ENCODE measurements at regions not wholly inside any gene's neighbourhood (a gene's known extent, or its start where the extent isn't known, plus 50 kb on each side); places are given as distances from the start of the nearest gene placed in this dataset.

DNA sequence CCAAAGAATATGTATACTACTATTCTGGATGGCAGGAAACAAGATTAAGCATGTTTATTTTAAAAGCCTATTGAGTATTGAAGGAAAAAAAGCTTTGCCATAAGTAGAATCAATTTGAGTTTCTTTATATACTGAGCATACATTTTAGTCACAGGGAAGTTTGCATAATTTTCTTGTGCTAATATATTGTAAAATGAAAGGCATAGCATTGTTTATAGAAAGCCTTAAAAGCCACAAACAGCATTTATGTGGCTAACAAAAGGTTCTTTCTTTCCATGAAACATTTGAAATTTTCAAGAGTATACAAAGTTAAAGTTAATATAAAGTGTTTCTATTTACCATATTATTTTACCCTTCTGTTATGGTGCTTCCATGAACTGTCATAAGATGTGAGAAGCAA is 1133.8 kb upstream of the PCDH10 start:
- Histone ChIP-seq H3K27me3 (ENCODE audit: insufficient read depth, poor library complexity, severe bottlenecking) (no peaks in the 10 kb centered on the region), H3K27ac (replicated peaks) (no peak overlapping the region), H3K4me3 (replicated peaks; ENCODE audit: insufficient read depth, low read length) (no peak overlapping the region)
- TF ChIP-seq, protein P1, sequence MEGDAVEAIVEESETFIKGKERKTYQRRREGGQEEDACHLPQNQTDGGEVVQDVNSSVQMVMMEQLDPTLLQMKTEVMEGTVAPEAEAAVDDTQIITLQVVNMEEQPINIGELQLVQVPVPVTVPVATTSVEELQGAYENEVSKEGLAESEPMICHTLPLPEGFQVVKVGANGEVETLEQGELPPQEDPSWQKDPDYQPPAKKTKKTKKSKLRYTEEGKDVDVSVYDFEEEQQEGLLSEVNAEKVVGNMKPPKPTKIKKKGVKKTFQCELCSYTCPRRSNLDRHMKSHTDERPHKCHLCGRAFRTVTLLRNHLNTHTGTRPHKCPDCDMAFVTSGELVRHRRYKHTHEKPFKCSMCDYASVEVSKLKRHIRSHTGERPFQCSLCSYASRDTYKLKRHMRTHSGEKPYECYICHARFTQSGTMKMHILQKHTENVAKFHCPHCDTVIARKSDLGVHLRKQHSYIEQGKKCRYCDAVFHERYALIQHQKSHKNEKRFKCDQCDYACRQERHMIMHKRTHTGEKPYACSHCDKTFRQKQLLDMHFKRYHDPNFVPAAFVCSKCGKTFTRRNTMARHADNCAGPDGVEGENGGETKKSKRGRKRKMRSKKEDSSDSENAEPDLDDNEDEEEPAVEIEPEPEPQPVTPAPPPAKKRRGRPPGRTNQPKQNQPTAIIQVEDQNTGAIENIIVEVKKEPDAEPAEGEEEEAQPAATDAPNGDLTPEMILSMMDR (IDR thresholded peaks at IDR 0.05; ENCODE audit: insufficient read depth, low read length), result no peak
- TF ChIP-seq, protein P2, sequence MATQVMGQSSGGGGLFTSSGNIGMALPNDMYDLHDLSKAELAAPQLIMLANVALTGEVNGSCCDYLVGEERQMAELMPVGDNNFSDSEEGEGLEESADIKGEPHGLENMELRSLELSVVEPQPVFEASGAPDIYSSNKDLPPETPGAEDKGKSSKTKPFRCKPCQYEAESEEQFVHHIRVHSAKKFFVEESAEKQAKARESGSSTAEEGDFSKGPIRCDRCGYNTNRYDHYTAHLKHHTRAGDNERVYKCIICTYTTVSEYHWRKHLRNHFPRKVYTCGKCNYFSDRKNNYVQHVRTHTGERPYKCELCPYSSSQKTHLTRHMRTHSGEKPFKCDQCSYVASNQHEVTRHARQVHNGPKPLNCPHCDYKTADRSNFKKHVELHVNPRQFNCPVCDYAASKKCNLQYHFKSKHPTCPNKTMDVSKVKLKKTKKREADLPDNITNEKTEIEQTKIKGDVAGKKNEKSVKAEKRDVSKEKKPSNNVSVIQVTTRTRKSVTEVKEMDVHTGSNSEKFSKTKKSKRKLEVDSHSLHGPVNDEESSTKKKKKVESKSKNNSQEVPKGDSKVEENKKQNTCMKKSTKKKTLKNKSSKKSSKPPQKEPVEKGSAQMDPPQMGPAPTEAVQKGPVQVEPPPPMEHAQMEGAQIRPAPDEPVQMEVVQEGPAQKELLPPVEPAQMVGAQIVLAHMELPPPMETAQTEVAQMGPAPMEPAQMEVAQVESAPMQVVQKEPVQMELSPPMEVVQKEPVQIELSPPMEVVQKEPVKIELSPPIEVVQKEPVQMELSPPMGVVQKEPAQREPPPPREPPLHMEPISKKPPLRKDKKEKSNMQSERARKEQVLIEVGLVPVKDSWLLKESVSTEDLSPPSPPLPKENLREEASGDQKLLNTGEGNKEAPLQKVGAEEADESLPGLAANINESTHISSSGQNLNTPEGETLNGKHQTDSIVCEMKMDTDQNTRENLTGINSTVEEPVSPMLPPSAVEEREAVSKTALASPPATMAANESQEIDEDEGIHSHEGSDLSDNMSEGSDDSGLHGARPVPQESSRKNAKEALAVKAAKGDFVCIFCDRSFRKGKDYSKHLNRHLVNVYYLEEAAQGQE (IDR thresholded peaks at IDR 0.05; ENCODE audit: insufficient replicate concordance, low read depth), result no peak
- TF ChIP-seq GABPA (IDR thresholded peaks at IDR 0.05; ENCODE audit: low read depth), result no peak
- TF ChIP-seq POLR2AphosphoS5 (IDR thresholded peaks at IDR 0.05; ENCODE audit: low read depth), result no peak
- TF ChIP-seq SPI1 (IDR thresholded peaks at IDR 0.05; ENCODE audit: borderline replicate concordance, low read depth), result no peak
- DNase-seq (ENCODE audit: low read depth in 1 of 2, low spot score in 1 of 2), result no peak

DNA sequence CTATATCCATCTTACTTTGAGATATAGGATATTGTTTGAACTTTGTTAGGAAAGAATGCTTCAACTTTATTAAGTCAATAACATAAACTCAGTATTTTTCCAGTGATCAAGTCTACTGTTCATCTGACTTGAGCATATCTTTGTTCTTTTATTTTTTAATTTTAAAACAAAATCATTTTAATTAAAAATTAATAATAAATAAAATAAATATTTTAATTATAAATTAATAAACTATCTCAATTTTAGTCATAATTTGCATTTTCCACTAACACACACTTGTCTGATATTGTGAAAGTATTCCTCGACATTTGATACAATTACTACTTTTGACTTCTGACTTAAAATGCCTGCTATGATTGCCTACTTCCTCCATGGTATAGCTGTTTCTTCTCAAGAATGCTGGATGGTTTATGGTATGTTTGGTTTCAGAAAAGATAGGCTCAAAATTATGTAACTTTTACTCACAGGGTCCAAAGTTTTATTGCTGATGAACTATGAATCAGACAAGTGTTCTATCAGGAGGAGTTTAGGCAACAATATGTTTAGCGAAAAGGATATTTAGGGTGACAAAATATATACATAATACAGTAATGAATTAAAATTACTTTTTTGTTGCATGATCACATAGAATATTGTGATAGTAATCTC is 1132.3 kb upstream of the PCDH10 start:
- TF ChIP-seq, protein P2 (IDR thresholded peaks at IDR 0.05; ENCODE audit: insufficient replicate concordance, low read depth), result no peak
- TF ChIP-seq, protein P1 (IDR thresholded peaks at IDR 0.05; ENCODE audit: insufficient read depth, low read length), result no peak
- TF ChIP-seq GABPA (IDR thresholded peaks at IDR 0.05; ENCODE audit: low read depth) (no peak), POLR2AphosphoS5 (IDR thresholded peaks at IDR 0.05; ENCODE audit: low read depth) (no peak), SPI1 (IDR thresholded peaks at IDR 0.05; ENCODE audit: borderline replicate concordance, low read depth) (no peak)

DNA sequence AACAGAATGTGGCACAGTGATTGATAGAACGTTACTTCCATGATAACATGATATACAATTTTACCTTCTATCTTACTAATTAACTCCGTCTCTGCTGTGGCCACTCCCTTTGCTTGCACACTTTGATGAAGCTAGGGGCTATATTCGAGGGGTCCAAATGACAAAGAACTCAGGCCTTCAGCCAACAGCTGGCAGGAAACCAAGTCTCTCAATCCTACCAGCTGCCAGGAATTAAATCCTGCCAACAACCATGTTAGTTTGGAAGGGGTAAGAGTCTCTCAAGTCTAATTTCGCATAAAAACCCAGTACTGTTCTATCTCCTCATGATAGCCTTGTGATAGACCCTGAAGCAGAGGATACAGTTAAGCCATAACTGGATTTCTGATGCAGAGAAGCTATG is 1122.9 kb upstream of the PCDH10 start:
- no peak for DNase-seq (ENCODE audit: low read depth in 1 of 2, low spot score in 1 of 2)
- no peak overlapping the region for H3K27ac ChIP-seq (replicated peaks)
- H3K4me3 ChIP-seq (replicated peaks; ENCODE audit: insufficient read depth, low read length), result no peak overlapping the region
- no peaks in the 10 kb centered on the region for H3K27me3 ChIP-seq (ENCODE audit: insufficient read depth, poor library complexity, severe bottlenecking)
- TF ChIP-seq SPI1 (IDR thresholded peaks at IDR 0.05; ENCODE audit: borderline replicate concordance, low read depth), result no peak
- TF ChIP-seq, protein P2 (IDR thresholded peaks at IDR 0.05; ENCODE audit: insufficient replicate concordance, low read depth), result no peak
- TF ChIP-seq, protein P1 (IDR thresholded peaks at IDR 0.05; ENCODE audit: insufficient read depth, low read length), result no peak
- TF ChIP-seq POLR2AphosphoS5 (IDR thresholded peaks at IDR 0.05; ENCODE audit: low read depth), result no peak
- TF ChIP-seq GABPA (IDR thresholded peaks at IDR 0.05; ENCODE audit: low read depth), result no peak

More for the DNA sequence above, 1132.3 kb upstream of the PCDH10 start:
- H3K4me3 ChIP-seq (replicated peaks; ENCODE audit: insufficient read depth, low read length), result no peak overlapping the region
- H3K27me3 ChIP-seq (ENCODE audit: insufficient read depth, poor library complexity, severe bottlenecking), result no peaks in the 10 kb centered on the region
- H3K27ac ChIP-seq (replicated peaks), result no peak overlapping the region
- no peak for DNase-seq (ENCODE audit: low read depth in 1 of 2, low spot score in 1 of 2)
